Ishikawa (cell line): ENCODE measurements at regions not wholly inside any gene's neighbourhood (a gene's known extent, or its start where the extent isn't known, plus 50 kb on each side); places are given as distances from the start of the nearest gene placed in this dataset.

Experiments used
- CEBPB ChIP-seq: IDR thresholded peaks from 2 replicates; pipeline ENCODE4 v1.6.1; 2012
- CREB1 ChIP-seq: IDR thresholded peaks from 2 replicates; pipeline ENCODE4 v1.6.1; 2012; ENCODE audit warnings: low read depth
- EGR1 ChIP-seq: IDR thresholded peaks from 2 replicates; pipeline ENCODE4 v1.6.1; 2012
- EP300 ChIP-seq: IDR thresholded peaks from 2 replicates; pipeline ENCODE4 v1.6.1; 2012; ENCODE audit warnings: borderline replicate concordance
- FOXM1 ChIP-seq: IDR thresholded peaks from 2 replicates; pipeline ENCODE4 v1.6.1; 2012; ENCODE audit warnings: low read depth, borderline replicate concordance
- NFIC ChIP-seq: IDR thresholded peaks from 2 replicates; pipeline ENCODE4 v1.6.1; 2012
- RAD21 ChIP-seq: IDR thresholded peaks from 2 replicates; pipeline ENCODE4 v1.6.1; 2012; ENCODE audit warnings: low read depth
- TAF1 ChIP-seq: IDR thresholded peaks from 2 replicates; pipeline ENCODE4 v1.6.1; 2012; ENCODE audit warnings: low read depth, mild to moderate bottlenecking
- TCF12 ChIP-seq: IDR thresholded peaks from 2 replicates; pipeline ENCODE4 v1.6.1; 2012; ENCODE audit warnings: low read depth
- TEAD4 ChIP-seq: IDR thresholded peaks from 2 replicates; pipeline ENCODE4 v1.6.1; 2012
- YY1 ChIP-seq: IDR thresholded peaks from 2 replicates; pipeline ENCODE4 v1.6.1; 2012; ENCODE audit warnings: low read depth
- ZBTB7A ChIP-seq: IDR thresholded peaks from 2 replicates; pipeline ENCODE4 v1.6.1; 2012; ENCODE audit warnings: low read depth
- TF ChIP-seq, protein P1 (sequence below): IDR thresholded peaks from 2 replicates; pipeline ENCODE4 v1.6.1; 2012; ENCODE audit warnings: low read depth, mild to moderate bottlenecking
- TF ChIP-seq, protein P2 (sequence below): IDR thresholded peaks from 2 replicates; pipeline ENCODE4 v1.6.1; 2012
- TF ChIP-seq, protein P3 (sequence below): IDR thresholded peaks from 2 replicates; pipeline ENCODE4 v1.6.1; 2012

DNA sequence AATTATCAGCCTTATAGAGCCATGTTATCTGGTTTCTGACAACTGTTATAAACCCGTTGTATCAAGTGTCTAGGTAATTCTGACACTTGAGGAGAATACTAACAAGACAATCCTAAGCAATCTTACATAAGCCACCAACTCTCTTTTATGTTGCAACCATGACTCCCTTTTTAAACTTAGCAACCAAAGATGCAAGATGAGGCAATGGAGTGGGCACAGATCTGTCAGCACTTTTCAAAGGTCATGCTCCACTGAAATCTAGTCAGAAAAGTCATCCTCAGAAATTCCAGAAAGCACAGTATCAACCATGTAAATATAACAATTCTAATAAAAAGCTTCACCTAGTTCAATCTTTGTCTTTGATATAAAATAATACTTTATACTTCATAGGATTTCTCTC, 77.0 kb upstream of the SEMA3A start:
- TF ChIP-seq ZBTB7A (no peak), TCF12 (no peak), CREB1 (no peak), TAF1 (no peak), YY1 (no peak), EGR1 (no peak)
- TF ChIP-seq, protein P1, sequence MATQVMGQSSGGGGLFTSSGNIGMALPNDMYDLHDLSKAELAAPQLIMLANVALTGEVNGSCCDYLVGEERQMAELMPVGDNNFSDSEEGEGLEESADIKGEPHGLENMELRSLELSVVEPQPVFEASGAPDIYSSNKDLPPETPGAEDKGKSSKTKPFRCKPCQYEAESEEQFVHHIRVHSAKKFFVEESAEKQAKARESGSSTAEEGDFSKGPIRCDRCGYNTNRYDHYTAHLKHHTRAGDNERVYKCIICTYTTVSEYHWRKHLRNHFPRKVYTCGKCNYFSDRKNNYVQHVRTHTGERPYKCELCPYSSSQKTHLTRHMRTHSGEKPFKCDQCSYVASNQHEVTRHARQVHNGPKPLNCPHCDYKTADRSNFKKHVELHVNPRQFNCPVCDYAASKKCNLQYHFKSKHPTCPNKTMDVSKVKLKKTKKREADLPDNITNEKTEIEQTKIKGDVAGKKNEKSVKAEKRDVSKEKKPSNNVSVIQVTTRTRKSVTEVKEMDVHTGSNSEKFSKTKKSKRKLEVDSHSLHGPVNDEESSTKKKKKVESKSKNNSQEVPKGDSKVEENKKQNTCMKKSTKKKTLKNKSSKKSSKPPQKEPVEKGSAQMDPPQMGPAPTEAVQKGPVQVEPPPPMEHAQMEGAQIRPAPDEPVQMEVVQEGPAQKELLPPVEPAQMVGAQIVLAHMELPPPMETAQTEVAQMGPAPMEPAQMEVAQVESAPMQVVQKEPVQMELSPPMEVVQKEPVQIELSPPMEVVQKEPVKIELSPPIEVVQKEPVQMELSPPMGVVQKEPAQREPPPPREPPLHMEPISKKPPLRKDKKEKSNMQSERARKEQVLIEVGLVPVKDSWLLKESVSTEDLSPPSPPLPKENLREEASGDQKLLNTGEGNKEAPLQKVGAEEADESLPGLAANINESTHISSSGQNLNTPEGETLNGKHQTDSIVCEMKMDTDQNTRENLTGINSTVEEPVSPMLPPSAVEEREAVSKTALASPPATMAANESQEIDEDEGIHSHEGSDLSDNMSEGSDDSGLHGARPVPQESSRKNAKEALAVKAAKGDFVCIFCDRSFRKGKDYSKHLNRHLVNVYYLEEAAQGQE, result no peak
- TF ChIP-seq, protein P2, sequence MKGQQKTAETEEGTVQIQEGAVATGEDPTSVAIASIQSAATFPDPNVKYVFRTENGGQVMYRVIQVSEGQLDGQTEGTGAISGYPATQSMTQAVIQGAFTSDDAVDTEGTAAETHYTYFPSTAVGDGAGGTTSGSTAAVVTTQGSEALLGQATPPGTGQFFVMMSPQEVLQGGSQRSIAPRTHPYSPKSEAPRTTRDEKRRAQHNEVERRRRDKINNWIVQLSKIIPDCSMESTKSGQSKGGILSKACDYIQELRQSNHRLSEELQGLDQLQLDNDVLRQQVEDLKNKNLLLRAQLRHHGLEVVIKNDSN, result no peak

DNA sequence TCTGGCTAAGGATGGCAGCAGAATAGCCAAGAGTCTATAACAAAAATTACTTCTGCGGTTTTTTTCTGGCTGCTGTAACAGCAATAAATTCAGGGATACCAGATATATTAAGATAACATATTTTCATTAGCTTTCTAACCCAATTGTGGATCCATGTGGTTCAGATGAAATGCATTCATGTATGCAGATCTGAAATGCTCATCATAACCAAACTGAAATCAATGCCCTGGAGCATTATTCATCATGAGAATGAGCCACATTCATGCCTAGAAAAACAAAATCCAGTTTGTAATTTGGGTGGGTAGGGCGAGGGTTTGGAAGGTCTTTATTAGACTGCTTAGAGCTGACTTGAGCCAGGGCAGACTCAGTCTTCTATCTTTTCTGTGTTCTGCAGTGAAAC, 69.8 kb upstream of the SEMA3A start:
- no peak for TF ChIP-seq CEBPB
- no peak for TF ChIP-seq TEAD4
- TF ChIP-seq TCF12, result no peak
- no peak for TF ChIP-seq FOXM1
- TF ChIP-seq, protein P2, result no peak
- no peak for TF ChIP-seq CREB1
- TF ChIP-seq RAD21, result no peak
- TF ChIP-seq EP300, result no peak
- TF ChIP-seq, protein P3, sequence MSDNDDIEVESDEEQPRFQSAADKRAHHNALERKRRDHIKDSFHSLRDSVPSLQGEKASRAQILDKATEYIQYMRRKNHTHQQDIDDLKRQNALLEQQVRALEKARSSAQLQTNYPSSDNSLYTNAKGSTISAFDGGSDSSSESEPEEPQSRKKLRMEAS, result no peak
- TF ChIP-seq YY1, result no peak
- TF ChIP-seq EGR1, result no peak
- no peak for TF ChIP-seq ZBTB7A
- no peak for TF ChIP-seq TAF1
- TF ChIP-seq, protein P1, result no peak
- no peak for TF ChIP-seq NFIC

DNA sequence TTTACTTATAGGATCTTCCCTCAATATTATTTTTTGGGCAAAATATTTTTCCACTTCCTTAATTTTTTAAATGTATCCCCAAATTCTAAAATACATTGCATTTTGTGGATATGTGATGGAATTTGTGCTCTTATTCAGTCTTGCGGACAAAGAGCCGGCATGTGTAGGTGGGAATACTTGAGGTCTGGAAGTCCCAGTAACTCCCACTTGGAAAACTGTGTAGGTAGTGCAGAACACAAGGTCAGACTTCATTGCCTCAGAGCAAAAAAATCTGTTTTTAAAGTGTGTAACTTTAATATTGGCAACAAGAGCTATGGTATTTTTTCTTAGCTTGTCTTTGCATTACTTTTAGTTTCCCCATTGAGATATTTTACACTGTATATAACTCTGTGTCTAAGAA, 68.5 kb upstream of the SEMA3A start:
- TF ChIP-seq YY1 (no peak), NFIC (no peak), EGR1 (no peak), ZBTB7A (no peak), TEAD4 (no peak), RAD21 (no peak), TCF12 (no peak), CEBPB (no peak), TAF1 (no peak), EP300 (no peak), FOXM1 (no peak), CREB1 (no peak)
- TF ChIP-seq, protein P2, result no peak
- TF ChIP-seq, protein P3, result no peak
- TF ChIP-seq, protein P1, result no peak

DNA sequence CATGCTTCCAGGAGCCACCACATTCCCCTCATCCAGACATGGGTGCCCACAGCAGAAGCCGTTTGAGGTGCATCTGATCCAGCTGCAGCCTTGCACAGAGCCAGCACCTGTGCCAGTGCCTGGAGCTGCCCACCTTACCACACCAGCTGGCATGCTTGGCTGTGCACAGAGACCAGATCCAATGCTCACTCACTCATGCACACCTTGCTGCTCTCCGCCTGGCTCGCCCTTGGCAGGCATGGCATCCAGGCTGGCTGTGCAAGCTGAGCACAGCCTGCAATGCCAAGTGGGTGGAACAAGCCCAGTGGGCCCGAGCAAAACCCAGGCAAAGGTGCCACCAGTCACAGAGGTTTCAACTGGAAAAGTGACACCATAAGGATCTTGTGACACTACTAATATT, 66.9 kb upstream of the SEMA3A start:
- TF ChIP-seq TAF1 (no peak), FOXM1 (no peak), TEAD4 (peak; percentile 33; the same call in 1 of the 2 replicates), YY1 (no peak), NFIC (peak; percentile 34; the same call in 1 of the 2 replicates), EGR1 (no peak)
- TF ChIP-seq, protein P3, result peak; percentile 61; the same call in 1 of the 2 replicates
